CD8-positive, alpha-beta memory T cell (primary cell): ENCODE measurements at regions not wholly inside any gene's neighbourhood (a gene's known extent, or its start where the extent isn't known, plus 50 kb on each side); places are given as distances from the start of the nearest gene placed in this dataset.

Experiments
- CTCF ChIA-PET: fragments of 350-600 bp; sonication (Branson Sonifier 250); formaldehyde crosslinking; loops from one replicate; lab custom pipeline; 2021; ENCODE audit warnings: antibody characterized with exemption; lab: Charles Lee
- POLR2A ChIA-PET: fragments of 350-600 bp; sonication (Branson Sonifier 250); formaldehyde crosslinking; loops from one replicate; lab custom pipeline; 2021; ENCODE audit warnings: antibody characterized with exemption; lab: Charles Lee
- DNase-seq, 5 donors: peaks; one replicate each; pipeline versions ENCODE4 v3.0.0 to v3.0.0-alpha.2; 2020 to 2022; ENCODE audit warnings: mixed read lengths in 1 of 5
- H3K27ac ChIP-seq: one replicate; pipeline ENCODE4 v1.7.0; 2013; ENCODE audit warnings: low read depth, mild to moderate bottlenecking, low read length, moderate library complexity
- H3K27me3 ChIP-seq: 2 replicates; pipeline ENCODE4 v1.7.0; 2013; ENCODE audit warnings: low read length, mild to moderate bottlenecking; ENCODE audit not compliant: insufficient read depth, poor library complexity, severe bottlenecking
- H3K36me3 ChIP-seq: 2 replicates; pipeline ENCODE4 v1.7.0; 2013; ENCODE audit warnings: mild to moderate bottlenecking, low read length, moderate library complexity; ENCODE audit not compliant: insufficient read depth
- H3K4me1 ChIP-seq: 2 replicates; pipeline ENCODE4 v1.7.0; 2013; ENCODE audit warnings: mild to moderate bottlenecking, low read length, moderate library complexity; ENCODE audit not compliant: insufficient read depth
- H3K4me3 ChIP-seq: 2 replicates; pipeline ENCODE4 v1.7.0; 2013; ENCODE audit warnings: mild to moderate bottlenecking, low read length
- H3K9me3 ChIP-seq: 2 replicates; pipeline ENCODE4 v1.7.0; 2013; ENCODE audit warnings: mild to moderate bottlenecking, low read length
- H3K27ac Mint-ChIP-seq, 8 donors: one replicate each; pipeline ENCODE4 v1.8.0; 2020 to 2021; ENCODE audit warnings: mixed read lengths in 8 of 8, mild to moderate bottlenecking in 6 of 8, inconsistent platforms in 3 of 8, moderate library complexity in 3 of 8
- H3K27me3 Mint-ChIP-seq, 2 donors: one replicate each; pipeline ENCODE4 v1.8.0; 2020 to 2021; ENCODE audit warnings: mixed read lengths in 2 of 2, mild to moderate bottlenecking in 1 of 2, moderate library complexity in 1 of 2
- H3K36me3 Mint-ChIP-seq, 3 donors: one replicate each; pipeline ENCODE4 v1.8.0; 2020 to 2021; ENCODE audit warnings: mixed read lengths in 3 of 3, inconsistent platforms in 1 of 3, mild to moderate bottlenecking in 1 of 3
- H3K4me1 Mint-ChIP-seq, 3 donors: one replicate each; pipeline ENCODE4 v1.8.0; 2020 to 2021; ENCODE audit warnings: mixed read lengths in 3 of 3, inconsistent platforms in 1 of 3, mild to moderate bottlenecking in 1 of 3
- H3K4me3 Mint-ChIP-seq, 7 donors: one replicate each; pipeline ENCODE4 v1.8.0; 2020 to 2021; ENCODE audit warnings: mixed read lengths in 7 of 7, mild to moderate bottlenecking in 6 of 7, moderate library complexity in 4 of 7, inconsistent platforms in 2 of 7
- H3K9me3 Mint-ChIP-seq, 5 donors: one replicate each; pipeline ENCODE4 v1.8.0; 2020 to 2022; ENCODE audit warnings: mixed read lengths in 5 of 5, mild to moderate bottlenecking in 3 of 5, moderate library complexity in 2 of 5, inconsistent platforms in 1 of 5

DNA sequence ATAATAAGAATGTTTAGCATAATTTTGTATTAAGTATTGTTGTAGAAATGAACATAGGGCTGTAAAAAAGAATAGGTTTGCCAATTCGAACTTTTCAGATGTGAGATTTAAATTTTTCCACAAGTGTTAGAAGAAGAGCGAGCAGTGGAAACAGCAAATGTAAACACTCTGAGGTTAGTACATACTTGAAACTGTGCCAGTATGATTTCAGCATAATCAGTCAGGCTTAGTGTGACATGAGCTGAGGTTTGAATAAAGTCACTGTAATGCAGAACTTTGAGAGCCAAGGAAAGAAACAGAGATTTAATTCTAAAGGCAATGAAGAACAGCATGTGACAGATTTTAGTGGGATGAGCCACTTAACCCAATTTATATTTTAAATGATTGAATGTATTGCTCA is 2166.4 kb downstream of the PCDH9 start:
- Histone ChIP-seq H3K9me3 (no peaks in the 10 kb centered on the region), H3K4me1 (no peaks in the 10 kb centered on the region), H3K27ac (no peak overlapping the region), H3K36me3 (no peaks in the 10 kb centered on the region), H3K27me3 (no peaks in the 10 kb centered on the region), H3K4me3 (no peak overlapping the region)
- H3K4me1 Mint-ChIP-seq, result no peaks in the 10 kb centered on the region
- ChIA-PET POLR2A (no interaction called here), CTCF (no interaction called here)
- no peaks in the 10 kb centered on the region for H3K36me3 Mint-ChIP-seq
- H3K4me3 Mint-ChIP-seq, result no peak overlapping the region
- peaks cover 4 to 26% (median 7%) of the 10 kb centered on the region in 5 donors for H3K9me3 Mint-ChIP-seq
- DNase-seq, result no peak
- no peak overlapping the region for H3K27ac Mint-ChIP-seq
- no peaks in the 10 kb centered on the region for H3K27me3 Mint-ChIP-seq

DNA sequence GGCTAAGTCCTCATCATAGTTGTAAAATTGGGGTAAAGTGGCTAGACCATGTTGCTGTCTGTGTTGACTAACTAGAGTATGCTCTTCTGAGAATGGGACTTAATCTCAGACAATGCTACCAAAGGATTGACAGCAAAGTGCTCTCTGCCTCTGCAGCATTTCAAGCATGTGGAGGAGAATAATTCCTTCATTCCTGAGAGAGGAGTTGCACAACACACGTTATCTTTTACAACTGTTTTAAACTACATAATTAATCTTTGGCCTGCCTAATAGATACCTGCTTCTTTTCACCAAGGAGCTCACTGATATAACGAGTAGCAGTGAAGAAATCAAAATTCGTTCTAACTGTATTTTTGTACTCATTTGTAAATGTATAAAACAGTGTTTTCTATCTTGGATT is 2172.2 kb downstream of the PCDH9 start:
- no peaks in the 10 kb centered on the region for H3K4me1 Mint-ChIP-seq
- CTCF ChIA-PET, result no interaction called here
- H3K9me3 Mint-ChIP-seq, result peaks cover 0 to 31% (median 7%) of the 10 kb centered on the region in 5 donors

DNA sequence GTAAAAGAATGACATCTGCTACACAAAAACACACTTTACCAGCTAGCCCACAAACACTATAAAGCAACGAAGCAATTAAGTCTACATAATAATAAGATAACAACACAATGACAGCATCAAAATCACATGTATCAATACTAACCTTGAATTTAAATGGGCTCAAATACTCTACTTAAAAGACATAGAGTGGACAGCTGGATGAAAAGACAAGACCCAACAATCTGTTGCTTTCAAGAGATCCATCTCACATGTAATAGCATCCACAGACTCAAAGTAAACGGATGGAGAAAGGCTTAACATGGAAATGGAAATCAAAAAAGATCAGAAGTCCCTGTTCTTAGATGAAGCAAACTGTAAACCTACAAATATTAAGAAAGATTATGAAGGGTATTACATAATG is 2175.9 kb downstream of the PCDH9 start:
- H3K36me3 ChIP-seq, result no peaks in the 10 kb centered on the region
- no peaks in the 10 kb centered on the region for H3K4me1 ChIP-seq
- Mint-ChIP-seq H3K4me1 (no peaks in the 10 kb centered on the region), H3K27me3 (peaks cover 0 to 2% of the 10 kb centered on the region in 2 donors), H3K9me3 (peaks cover 0 to 24% (median 3%) of the 10 kb centered on the region in 5 donors), H3K36me3 (no peaks in the 10 kb centered on the region), H3K4me3 (no peak overlapping the region), H3K27ac (no peak overlapping the region)
- no peak for DNase-seq
- H3K27me3 ChIP-seq, result no peaks in the 10 kb centered on the region
- ChIA-PET CTCF (no interaction called here), POLR2A (no interaction called here)
- peaks cover 3% of the 10 kb centered on the region for H3K9me3 ChIP-seq
- H3K27ac ChIP-seq, result no peak overlapping the region
- no peak overlapping the region for H3K4me3 ChIP-seq

More for the DNA sequence above, 2172.2 kb downstream of the PCDH9 start:
- no peak for DNase-seq
- H3K4me1 ChIP-seq, result no peaks in the 10 kb centered on the region
- no peak overlapping the region for H3K27ac ChIP-seq
- Mint-ChIP-seq H3K4me3 (no peak overlapping the region), H3K36me3 (no peaks in the 10 kb centered on the region), H3K27me3 (no peaks in the 10 kb centered on the region), H3K27ac (no peak overlapping the region)
- no peaks in the 10 kb centered on the region for H3K36me3 ChIP-seq
- no peak overlapping the region for H3K4me3 ChIP-seq
- H3K9me3 ChIP-seq, result no peaks in the 10 kb centered on the region
- H3K27me3 ChIP-seq, result no peaks in the 10 kb centered on the region
- POLR2A ChIA-PET, result no interaction called here

DNA sequence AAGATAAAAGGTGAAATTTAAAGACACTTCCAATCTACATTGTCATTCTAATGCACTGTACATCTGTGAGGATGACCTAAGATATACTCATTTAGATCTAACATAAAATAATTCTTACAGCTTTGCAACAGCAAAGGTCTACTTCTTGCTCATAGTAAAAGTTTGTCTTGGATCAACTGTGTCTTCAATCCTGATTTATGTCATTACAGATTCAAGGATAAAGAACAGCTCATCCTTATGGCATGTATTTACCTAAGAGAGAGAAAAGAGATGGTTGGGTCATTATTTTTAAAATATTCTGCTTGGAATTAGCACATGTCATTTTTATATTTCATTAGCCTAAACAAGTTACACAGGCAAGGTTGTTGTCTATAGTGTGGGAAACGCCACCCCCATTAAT is 2193.1 kb downstream of the PCDH9 start:
- Histone ChIP-seq H3K36me3 (no peaks in the 10 kb centered on the region), H3K27ac (no peak overlapping the region), H3K27me3 (no peaks in the 10 kb centered on the region), H3K4me1 (no peaks in the 10 kb centered on the region), H3K9me3 (no peaks in the 10 kb centered on the region), H3K4me3 (no peak overlapping the region)
- Mint-ChIP-seq H3K27me3 (no peaks in the 10 kb centered on the region), H3K4me3 (no peak overlapping the region), H3K36me3 (no peaks in the 10 kb centered on the region), H3K4me1 (no peaks in the 10 kb centered on the region), H3K9me3 (peaks cover 5 to 31% (median 12%) of the 10 kb centered on the region in 5 donors), H3K27ac (no peak overlapping the region)
- CTCF ChIA-PET, result no interaction called here
- no peak for DNase-seq
- POLR2A ChIA-PET, result no interaction called here

GRCh38 chr13:65035302-65035701 is 2194.8 kb downstream of the PCDH9 start:
- H3K36me3 Mint-ChIP-seq, result no peaks in the 10 kb centered on the region

GRCh38 chr13:65034266-65034665 is 2195.9 kb downstream of the PCDH9 start:
- CTCF ChIA-PET, result no interaction called here

More at GRCh38 chr13:65035302-65035701, 2194.8 kb downstream of the PCDH9 start:
- POLR2A ChIA-PET, result no interaction called here
- Mint-ChIP-seq H3K27ac (no peak overlapping the region), H3K4me1 (no peaks in the 10 kb centered on the region), H3K27me3 (no peaks in the 10 kb centered on the region), H3K9me3 (peaks cover 8 to 42% (median 17%) of the 10 kb centered on the region in 5 donors), H3K4me3 (no peak overlapping the region)
- Histone ChIP-seq H3K27ac (no peak overlapping the region), H3K4me3 (no peak overlapping the region), H3K9me3 (no peaks in the 10 kb centered on the region), H3K27me3 (no peaks in the 10 kb centered on the region), H3K4me1 (no peaks in the 10 kb centered on the region), H3K36me3 (no peaks in the 10 kb centered on the region)
- CTCF ChIA-PET, result no interaction called here
- DNase-seq, result no peak

DNA sequence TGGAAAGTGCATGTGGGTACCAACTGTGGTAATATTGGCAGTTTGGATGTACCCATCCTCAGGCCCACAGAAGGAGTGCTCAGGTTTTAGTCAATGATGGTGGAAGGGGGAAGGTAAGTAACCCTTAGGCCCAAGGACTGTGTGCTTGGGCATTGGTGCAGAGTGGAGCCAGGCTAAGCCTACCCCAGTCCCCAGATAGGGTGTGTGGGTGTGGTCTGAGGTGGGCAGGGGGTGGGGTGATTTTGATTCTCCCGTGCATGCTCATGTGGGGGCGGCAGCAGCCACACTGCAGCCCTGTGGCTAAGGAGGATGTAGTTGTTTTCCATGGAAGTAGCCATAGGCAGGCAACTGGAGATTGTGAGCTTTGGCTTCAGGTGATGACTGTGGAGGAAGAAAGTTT is 2197.3 kb downstream of the PCDH9 start:
- Mint-ChIP-seq H3K27me3 (no peaks in the 10 kb centered on the region), H3K4me3 (no peak overlapping the region)
- CTCF ChIA-PET, result no interaction called here

More at GRCh38 chr13:65034266-65034665, 2195.9 kb downstream of the PCDH9 start:
- POLR2A ChIA-PET, result no interaction called here
- H3K9me3 Mint-ChIP-seq, result peaks cover 6 to 49% (median 24%) of the 10 kb centered on the region in 5 donors
- H3K36me3 Mint-ChIP-seq, result no peaks in the 10 kb centered on the region
- H3K4me1 Mint-ChIP-seq, result no peaks in the 10 kb centered on the region
- no peak overlapping the region for H3K27ac ChIP-seq
- no peaks in the 10 kb centered on the region for H3K27me3 Mint-ChIP-seq
- no peaks in the 10 kb centered on the region for H3K4me1 ChIP-seq
- H3K4me3 ChIP-seq, result no peak overlapping the region
- no peak for DNase-seq
- H3K27ac Mint-ChIP-seq, result no peak overlapping the region
- no peaks in the 10 kb centered on the region for H3K27me3 ChIP-seq
- H3K36me3 ChIP-seq, result no peaks in the 10 kb centered on the region
- no peaks in the 10 kb centered on the region for H3K9me3 ChIP-seq
- H3K4me3 Mint-ChIP-seq, result no peak overlapping the region

GRCh38 chr13:65028101-65028500 is 2202.0 kb downstream of the PCDH9 start:
- CTCF ChIA-PET, result no interaction called here
- no peak for DNase-seq
- POLR2A ChIA-PET, result no interaction called here
- Histone ChIP-seq H3K27me3 (no peaks in the 10 kb centered on the region), H3K36me3 (no peaks in the 10 kb centered on the region), H3K9me3 (no peaks in the 10 kb centered on the region), H3K4me3 (no peak overlapping the region), H3K4me1 (no peaks in the 10 kb centered on the region), H3K27ac (no peak overlapping the region)
- no peak overlapping the region for H3K27ac Mint-ChIP-seq
- no peaks in the 10 kb centered on the region for H3K36me3 Mint-ChIP-seq
- peaks cover 7 to 42% (median 28%) of the 10 kb centered on the region in 5 donors for H3K9me3 Mint-ChIP-seq
- no peaks in the 10 kb centered on the region for H3K4me1 Mint-ChIP-seq
- H3K27me3 Mint-ChIP-seq, result no peaks in the 10 kb centered on the region
- H3K4me3 Mint-ChIP-seq, result no peak overlapping the region

More for the DNA sequence above, 2197.3 kb downstream of the PCDH9 start:
- Mint-ChIP-seq H3K36me3 (no peaks in the 10 kb centered on the region), H3K9me3 (peaks cover 6 to 50% (median 24%) of the 10 kb centered on the region in 5 donors), H3K27ac (no peak overlapping the region), H3K4me1 (no peaks in the 10 kb centered on the region)
- no peaks in the 10 kb centered on the region for H3K4me1 ChIP-seq
- H3K9me3 ChIP-seq, result no peaks in the 10 kb centered on the region
- no peak overlapping the region for H3K27ac ChIP-seq
- DNase-seq, result no peak
- no peak overlapping the region for H3K4me3 ChIP-seq
- POLR2A ChIA-PET, result no interaction called here
- H3K36me3 ChIP-seq, result no peaks in the 10 kb centered on the region
- no peaks in the 10 kb centered on the region for H3K27me3 ChIP-seq

GRCh38 chr13:65026505-65026904 is 2203.6 kb downstream of the PCDH9 start:
- peaks cover 10 to 40% (median 21%) of the 10 kb centered on the region in 5 donors for H3K9me3 Mint-ChIP-seq
- no peak for DNase-seq
- Histone ChIP-seq H3K9me3 (no peaks in the 10 kb centered on the region), H3K27ac (no peak overlapping the region), H3K4me1 (no peaks in the 10 kb centered on the region), H3K27me3 (no peaks in the 10 kb centered on the region), H3K36me3 (no peaks in the 10 kb centered on the region), H3K4me3 (no peak overlapping the region)
- no peak overlapping the region for H3K4me3 Mint-ChIP-seq
- H3K27me3 Mint-ChIP-seq, result no peaks in the 10 kb centered on the region
- ChIA-PET POLR2A (no interaction called here), CTCF (no interaction called here)
- no peaks in the 10 kb centered on the region for H3K4me1 Mint-ChIP-seq
- H3K36me3 Mint-ChIP-seq, result no peaks in the 10 kb centered on the region
- no peak overlapping the region for H3K27ac Mint-ChIP-seq
